ENCODE measurements at regions not wholly inside any gene's neighbourhood (a gene's known extent, or its start where the extent isn't known, plus 50 kb on each side); places are given as distances from the start of the nearest gene placed in this dataset.
A peak's percentile ranks its signal among the peaks of the same experiment; 100 is the strongest.
"Not testable (repeated sequence)": the region's sequence is repeated elsewhere in the genome, so short reads cannot be mapped to it uniquely, and the experiment has no call there.

DNA sequence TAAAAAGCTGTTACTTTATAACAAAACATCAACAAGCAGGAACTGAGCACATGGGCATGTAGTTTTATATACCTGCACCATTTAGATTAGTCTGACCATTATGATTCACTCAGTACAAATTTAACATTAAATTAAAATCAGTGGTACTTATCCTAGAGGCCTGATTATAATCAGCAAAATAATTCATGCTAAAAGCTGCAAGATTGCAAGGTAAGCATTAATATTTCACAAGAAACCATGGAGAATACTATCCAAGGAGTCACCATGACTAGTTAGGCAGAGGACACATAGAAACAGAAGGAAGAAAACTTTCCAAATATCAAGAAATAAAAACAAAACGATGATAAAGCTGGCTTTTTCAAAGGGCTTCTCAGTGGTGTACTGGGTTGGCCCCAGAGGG lies 297.5 kb downstream of the KLF13 start:
- in situ Hi-C loops (cut with MboI; ENCODE audit: low pct_unique_long_range_greater_than_20kb in 2 of 9, low sequenced_read_pairs in 9 of 9, unreplicated experiment in 9 of 9); H3K27ac ChIP-seq; H3K4me1 ChIP-seq (replicated peaks in 1 of 2); H3K4me3 ChIP-seq; ATAC-seq (replicated peaks in 6 of 8): not testable (repeated sequence)
- WGBS, 10 experiments = 20 to 67% (median 67%) methylated on average over 1 of the region's 1 CpG; no CpG with 5 or more reads in 7 of the 10 experiments

DNA sequence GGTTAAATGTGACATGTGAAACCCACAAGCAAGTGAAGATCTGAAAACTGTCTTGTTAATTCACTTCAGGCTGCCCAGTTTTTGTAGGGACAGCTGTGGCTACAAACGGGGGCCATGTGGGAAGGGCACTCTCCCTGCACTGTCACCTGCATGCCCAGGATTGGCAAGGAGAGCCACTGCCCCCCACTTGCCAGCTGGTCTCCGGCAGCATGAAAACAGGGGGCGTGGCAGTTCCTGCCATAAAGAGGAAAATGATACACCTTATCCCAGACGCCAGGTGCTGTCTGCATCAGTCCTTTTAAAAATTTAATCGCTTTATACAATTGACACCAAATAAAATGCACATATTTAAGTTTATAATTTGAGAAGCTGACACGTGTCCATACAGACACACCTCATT lies 309.1 kb downstream of the KLF13 start:
- H3K4me3 ChIP-seq; H3K27ac ChIP-seq; H3K4me1 ChIP-seq (replicated peaks in 1 of 2); ATAC-seq (replicated peaks in 6 of 8); in situ Hi-C loops (cut with MboI; ENCODE audit: low pct_unique_long_range_greater_than_20kb in 2 of 9, low sequenced_read_pairs in 9 of 9, unreplicated experiment in 9 of 9): not testable (repeated sequence)
- 20 to 73% (median 40%) methylated on average over 1 to 3 of the region's 6 CpGs; no CpG with 5 or more reads in 7 of the 10 experiments for WGBS, 10 experiments

DNA sequence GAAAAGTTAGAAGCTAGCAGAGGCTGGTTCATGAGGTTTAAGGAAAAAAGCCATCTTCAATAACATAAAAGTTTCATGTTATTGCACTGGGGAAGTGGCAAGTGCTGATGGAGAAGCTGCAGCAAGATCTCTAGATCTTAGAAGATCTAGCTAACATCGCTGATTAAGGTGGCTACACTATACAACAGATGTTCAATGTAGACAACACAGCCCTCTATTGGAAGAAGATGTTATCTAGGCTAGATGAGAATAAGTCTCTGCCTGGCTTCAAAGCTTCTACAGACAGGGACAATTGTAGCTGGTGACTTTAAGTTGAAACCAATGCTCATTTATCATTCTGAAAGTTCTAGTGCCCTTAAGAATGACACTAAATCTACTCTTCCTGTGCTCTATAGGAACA lies 310.3 kb downstream of the KLF13 start:
- peak in 1 of 8 experiments; percentile 38 for ATAC-seq (replicated peaks in 6 of 8)
- H3K4me3 ChIP-seq; H3K27ac ChIP-seq; H3K4me1 ChIP-seq (replicated peaks in 1 of 2); in situ Hi-C loops (cut with MboI; ENCODE audit: low pct_unique_long_range_greater_than_20kb in 2 of 9, low sequenced_read_pairs in 9 of 9, unreplicated experiment in 9 of 9): not testable (repeated sequence)
- WGBS, 10 experiments = 40 to 100% (median 86%) methylated on average over 1 of the region's 1 CpG; no CpG with 5 or more reads in 5 of the 10 experiments

DNA sequence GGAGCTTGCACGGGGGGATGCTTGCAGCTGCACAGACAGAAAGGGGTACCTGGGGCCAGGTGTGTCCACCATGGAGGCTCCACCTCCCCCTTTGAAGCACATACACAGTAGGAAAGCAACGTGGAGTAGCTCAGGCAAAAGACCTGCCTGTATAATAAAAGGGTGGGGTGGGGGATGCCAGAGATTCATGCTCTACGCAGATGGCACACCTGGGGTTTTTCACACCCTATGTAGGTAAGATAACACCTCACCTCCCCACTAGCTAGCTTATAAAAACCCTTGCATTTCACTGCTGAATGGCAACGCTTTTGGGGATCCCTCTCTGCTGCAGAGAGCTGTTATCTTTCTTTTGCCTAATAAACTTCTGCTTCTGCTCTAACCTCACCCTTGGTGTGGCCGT lies 317.3 kb downstream of the KLF13 start:
- H3K27ac ChIP-seq; H3K4me3 ChIP-seq; in situ Hi-C loops (cut with MboI; ENCODE audit: low pct_unique_long_range_greater_than_20kb in 2 of 9, low sequenced_read_pairs in 9 of 9, unreplicated experiment in 9 of 9); ATAC-seq (replicated peaks in 6 of 8); H3K4me1 ChIP-seq (replicated peaks in 1 of 2): not testable (repeated sequence)
- 60% methylated on average over 1 of the region's 5 CpGs; no CpG with 5 or more reads in 9 of the 10 experiments for WGBS, 10 experiments

DNA sequence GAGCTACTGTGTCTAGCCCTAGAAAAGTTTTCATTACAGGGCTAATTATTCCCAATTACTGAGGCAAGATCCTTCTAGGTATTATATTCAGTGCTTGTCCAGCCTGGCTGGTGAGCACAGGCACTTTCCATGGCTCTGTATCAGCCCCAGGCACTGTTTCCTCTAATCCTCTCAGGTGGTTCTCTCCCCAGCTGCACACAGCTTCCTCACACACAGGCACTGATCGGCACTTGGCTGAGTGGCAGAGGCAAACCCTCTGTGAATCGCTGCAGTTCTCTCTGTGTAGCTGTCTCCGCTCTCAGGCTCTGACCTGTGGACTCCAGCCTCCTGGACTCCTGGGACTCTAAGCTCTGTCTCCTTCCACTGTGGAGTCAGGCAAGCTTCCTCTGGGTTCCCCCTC lies 318.1 kb downstream of the KLF13 start:
- in situ Hi-C loops (cut with MboI; ENCODE audit: low pct_unique_long_range_greater_than_20kb in 2 of 9, low sequenced_read_pairs in 9 of 9, unreplicated experiment in 9 of 9); H3K27ac ChIP-seq; H3K4me1 ChIP-seq (replicated peaks in 1 of 2); H3K4me3 ChIP-seq: not testable (repeated sequence)
- ATAC-seq (replicated peaks in 6 of 8) = peak in 1 of 8 experiments; percentile 53
- 45 to 80% methylated on average over 1 to 2 of the region's 3 CpGs; no CpG with 5 or more reads in 8 of the 10 experiments for WGBS, 10 experiments

DNA sequence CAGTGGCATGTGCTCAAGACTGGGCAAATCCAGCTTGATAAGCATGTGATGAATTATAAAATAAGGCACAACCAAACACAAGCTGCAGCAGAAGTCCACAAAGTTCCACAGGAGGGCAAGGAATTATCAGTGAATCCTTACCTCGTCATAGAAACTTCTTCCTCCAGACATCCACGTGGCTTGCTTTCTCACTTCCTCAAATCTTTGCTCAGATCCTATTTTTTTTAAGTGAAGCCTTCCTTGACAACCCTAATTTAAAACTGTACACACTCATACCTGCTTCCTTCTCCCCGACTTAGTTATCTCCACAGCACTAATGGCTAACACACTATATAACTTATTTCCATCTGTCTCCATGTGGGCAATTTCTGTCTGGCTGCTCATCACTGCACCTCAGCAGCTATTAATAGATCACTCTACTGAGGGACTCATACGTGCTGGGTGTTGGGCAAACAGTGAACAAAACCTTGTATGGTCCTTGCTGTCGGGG lies 320.7 kb downstream of the KLF13 start:
- ATAC-seq (replicated peaks in 6 of 8); H3K4me1 ChIP-seq (replicated peaks in 1 of 2); H3K27ac ChIP-seq; in situ Hi-C loops (cut with MboI; ENCODE audit: low pct_unique_long_range_greater_than_20kb in 2 of 9, low sequenced_read_pairs in 9 of 9, unreplicated experiment in 9 of 9); H3K4me3 ChIP-seq: not testable (repeated sequence)
- 40 to 80% methylated on average over 1 of the region's 5 CpGs; no CpG with 5 or more reads in 8 of the 10 experiments for WGBS, 10 experiments

DNA sequence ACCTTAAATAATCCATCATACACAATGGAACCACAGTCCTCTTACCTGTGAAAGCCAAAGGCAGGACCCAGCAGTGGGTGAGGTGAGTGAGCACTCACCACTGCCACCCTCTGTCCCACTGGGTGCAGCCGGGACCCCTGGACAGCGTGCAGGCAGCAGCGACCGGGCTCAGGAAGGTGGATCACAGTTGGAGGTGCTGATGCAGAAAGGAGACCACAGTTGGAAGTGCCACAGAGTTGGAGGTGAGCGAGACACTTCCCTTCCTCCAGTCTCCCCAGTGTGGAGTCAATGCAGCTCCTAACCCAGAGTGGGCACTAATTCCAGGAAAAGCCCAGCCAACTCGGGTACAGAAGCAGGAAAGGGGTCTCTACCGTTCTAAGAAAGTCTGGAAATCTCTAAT lies 323.0 kb downstream of the KLF13 start:
- not testable (repeated sequence) for H3K4me1 ChIP-seq (replicated peaks in 1 of 2); ATAC-seq (replicated peaks in 6 of 8); H3K27ac ChIP-seq; H3K4me3 ChIP-seq
- WGBS, 10 experiments = no CpG with 5 or more reads among the region's 7 CpGs
- in situ Hi-C loops (cut with MboI; ENCODE audit: low pct_unique_long_range_greater_than_20kb in 2 of 9, low sequenced_read_pairs in 9 of 9, unreplicated experiment in 9 of 9) = loop anchor here in 3 of 9 experiments (25.0 kb wide), 2 partner anchors 213 to 313 kb away; partner anchors contain the start of gene OTUD7A (in 2 of the 3)

DNA sequence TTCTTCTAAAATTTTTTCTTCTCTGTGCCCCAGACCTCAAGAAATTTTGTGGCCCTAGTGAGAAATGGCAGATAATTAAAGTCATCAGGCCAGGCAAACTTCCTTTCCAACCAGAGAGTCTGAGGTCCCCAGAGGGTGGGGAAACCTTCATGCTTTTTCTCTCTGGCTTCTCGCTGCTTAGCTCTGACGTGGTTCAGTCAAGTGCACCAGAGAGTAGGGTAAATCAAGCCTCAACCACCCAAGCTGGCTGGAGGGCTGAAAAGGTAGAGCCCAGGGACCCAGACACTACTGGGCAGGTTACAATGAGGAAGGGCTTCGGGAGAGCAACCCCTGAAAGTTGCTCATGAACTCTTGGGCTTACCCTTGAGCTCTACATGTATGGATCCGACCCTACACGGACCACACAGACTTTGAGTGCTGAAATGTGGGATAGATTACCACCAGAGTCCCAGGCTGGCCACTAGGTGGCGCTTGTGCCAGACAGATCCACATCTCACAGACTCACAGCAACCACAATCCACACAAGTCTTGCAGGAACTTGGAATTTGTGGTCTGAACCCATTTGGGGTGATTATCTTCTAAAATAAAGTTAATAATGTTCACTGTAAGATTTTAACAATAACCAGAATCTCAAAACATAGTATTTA lies 323.5 kb downstream of the KLF13 start:
- WGBS, 10 experiments = no CpG with 5 or more reads among the region's 6 CpGs
- ATAC-seq (replicated peaks in 6 of 8) = peak in 7 of 8 experiments; percentile 48 to 91 (median 74)
- in situ Hi-C loops (cut with MboI; ENCODE audit: low pct_unique_long_range_greater_than_20kb in 2 of 9, low sequenced_read_pairs in 9 of 9, unreplicated experiment in 9 of 9) = loop anchor here in 3 of 9 experiments (25.0 kb wide), 2 partner anchors 212 to 312 kb away; partner anchors contain the start of gene OTUD7A (in 2 of the 3)
- not testable (repeated sequence) for H3K4me1 ChIP-seq (replicated peaks in 1 of 2); H3K4me3 ChIP-seq; H3K27ac ChIP-seq

DNA sequence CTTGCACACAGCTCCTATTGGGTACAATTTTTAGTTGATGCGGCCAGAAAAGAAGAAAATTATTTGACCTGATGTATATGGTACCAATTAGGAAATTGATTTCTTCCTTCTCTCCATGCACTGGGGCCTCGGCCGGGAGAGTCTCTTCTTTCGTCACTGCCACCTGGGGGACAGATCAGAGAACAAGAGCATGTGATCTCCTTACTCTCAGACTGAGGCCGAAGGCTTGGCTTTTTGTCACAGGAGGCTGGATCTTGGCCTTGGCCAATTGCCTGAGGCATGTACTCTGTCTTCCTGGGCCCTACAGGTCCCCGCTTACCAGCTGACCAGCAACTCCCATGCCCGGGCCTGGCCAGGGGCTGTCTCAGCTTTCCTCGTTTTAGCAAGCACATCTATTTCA lies 330.3 kb downstream of the KLF13 start:
- not testable (repeated sequence) for H3K4me3 ChIP-seq; ATAC-seq (replicated peaks in 6 of 8); H3K27ac ChIP-seq; H3K4me1 ChIP-seq (replicated peaks in 1 of 2)
- WGBS, 10 experiments = 60 to 100% methylated on average over 1 to 2 of the region's 8 CpGs; no CpG with 5 or more reads in 8 of the 10 experiments
- in situ Hi-C loops (cut with MboI; ENCODE audit: low pct_unique_long_range_greater_than_20kb in 2 of 9, low sequenced_read_pairs in 9 of 9, unreplicated experiment in 9 of 9) = loop anchor here in 3 of 9 experiments (25.0 kb wide), 2 partner anchors 205 to 305 kb away; partner anchors contain the start of gene OTUD7A (in 2 of the 3)

DNA sequence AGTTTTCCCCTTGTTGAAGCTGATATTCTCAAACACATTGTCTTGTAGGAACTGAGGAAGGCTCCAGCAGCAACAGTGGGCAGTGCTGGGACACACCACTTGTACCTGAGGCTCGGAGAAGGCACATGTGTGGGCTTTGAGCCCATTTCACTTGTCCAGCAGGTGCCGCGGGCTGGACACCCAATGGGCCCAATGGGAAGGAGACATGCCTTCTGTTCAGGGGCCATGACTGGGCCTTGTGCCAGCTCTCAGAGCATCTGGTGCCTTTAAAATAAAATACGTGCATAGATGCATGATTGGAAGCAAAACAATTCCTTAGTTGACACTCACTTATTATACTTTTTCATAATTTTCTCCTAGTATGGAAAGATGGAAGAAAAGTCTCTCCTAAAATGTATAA lies 334.2 kb downstream of the KLF13 start:
- no peaks in the 10 kb centered on the region for H3K4me1 ChIP-seq (replicated peaks in 1 of 2)
- 14 to 100% (median 92%) methylated on average over 1 to 3 of the region's 4 CpGs; no CpG with 5 or more reads in 4 of the 10 experiments for WGBS, 10 experiments
- ATAC-seq (replicated peaks in 6 of 8) = peak in 2 of 8 experiments; percentile 33 to 63
- in situ Hi-C loops (cut with MboI; ENCODE audit: low pct_unique_long_range_greater_than_20kb in 2 of 9, low sequenced_read_pairs in 9 of 9, unreplicated experiment in 9 of 9) = loop anchor here in 3 of 9 experiments (25.0 kb wide), 2 partner anchors 201 to 301 kb away; partner anchors contain the start of gene OTUD7A (in 2 of the 3)
- no peak overlapping the region for H3K27ac ChIP-seq
- H3K4me3 ChIP-seq = no peak overlapping the region

DNA sequence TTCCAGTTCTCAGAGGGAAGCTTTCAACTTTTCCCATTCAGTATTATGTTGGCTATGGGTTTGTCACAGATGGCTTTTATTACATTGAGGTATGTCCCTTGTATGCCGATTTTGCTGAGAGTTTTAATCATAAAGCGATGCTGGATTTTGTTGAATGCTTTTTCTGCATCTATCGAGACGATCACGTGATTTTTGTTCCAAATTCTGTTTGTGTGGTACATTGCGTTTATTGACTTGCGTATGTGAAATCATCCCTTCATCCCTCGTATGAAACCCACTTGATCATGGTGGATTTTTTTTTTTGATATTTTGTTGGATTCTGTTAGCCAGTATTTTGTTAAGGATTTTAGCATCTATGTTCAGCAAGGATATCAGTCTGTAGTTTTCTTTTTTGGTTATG lies 339.1 kb downstream of the KLF13 start:
- WGBS, 10 experiments = 61 to 98% (median 91%) methylated on average over 6 to 8 of the region's 8 CpGs
- not testable (repeated sequence) for H3K4me1 ChIP-seq (replicated peaks in 1 of 2); H3K4me3 ChIP-seq; ATAC-seq (replicated peaks in 6 of 8); H3K27ac ChIP-seq
- in situ Hi-C loops (cut with MboI; ENCODE audit: low pct_unique_long_range_greater_than_20kb in 2 of 9, low sequenced_read_pairs in 9 of 9, unreplicated experiment in 9 of 9) = loop anchor here in 3 of 9 experiments (25.0 kb wide), 2 partner anchors 197 to 297 kb away; partner anchors contain the start of gene OTUD7A (in 2 of the 3)

DNA sequence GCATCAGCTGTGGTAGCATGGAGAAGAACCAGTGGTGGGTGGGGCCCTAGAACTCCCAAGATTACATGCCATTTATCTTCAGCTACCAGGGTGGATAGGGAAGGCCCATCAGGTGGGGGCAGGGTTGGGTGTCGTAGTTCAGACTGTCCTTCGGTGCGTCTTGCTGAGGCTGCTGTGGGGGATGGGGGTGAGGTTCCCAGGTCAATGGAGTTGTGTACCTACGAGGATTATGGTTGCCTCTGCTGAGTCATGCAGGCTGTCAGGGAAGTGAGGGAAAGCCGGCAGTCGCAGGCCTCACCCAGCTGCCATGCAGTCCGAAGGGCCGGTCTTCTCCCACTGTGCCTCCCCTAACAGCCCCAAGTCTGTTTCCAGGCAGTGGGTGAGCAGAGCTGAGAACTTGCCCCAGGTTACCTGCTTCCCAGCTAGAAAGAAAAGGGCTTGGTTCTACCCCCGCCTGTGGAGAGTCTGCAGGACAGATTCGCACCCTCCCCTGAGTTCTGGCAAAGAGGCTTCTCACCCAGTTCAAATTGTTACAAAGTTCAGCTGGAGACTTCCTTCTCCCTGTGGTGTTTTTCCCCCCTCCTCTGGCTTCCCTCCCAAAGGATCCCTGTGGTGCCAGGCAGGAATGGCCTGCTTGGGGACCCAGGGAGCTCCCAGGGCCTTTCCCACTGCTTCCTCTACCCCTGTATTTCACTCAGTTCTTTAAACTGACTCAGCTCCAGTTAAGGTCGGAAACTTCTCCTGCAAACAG lies 342.7 kb downstream of the KLF13 start:
- in situ Hi-C loops (cut with MboI; ENCODE audit: low pct_unique_long_range_greater_than_20kb in 2 of 9, low sequenced_read_pairs in 9 of 9, unreplicated experiment in 9 of 9) = loop anchor here in 3 of 9 experiments (25.0 kb wide), 2 partner anchors 193 to 293 kb away; partner anchors contain the start of gene OTUD7A (in 2 of the 3)
- not testable (repeated sequence) for H3K4me1 ChIP-seq (replicated peaks in 1 of 2); ATAC-seq (replicated peaks in 6 of 8); H3K4me3 ChIP-seq; H3K27ac ChIP-seq
- 100% methylated on average over 1 to 5 of the region's 11 CpGs; no CpG with 5 or more reads in 7 of the 10 experiments for WGBS, 10 experiments

DNA sequence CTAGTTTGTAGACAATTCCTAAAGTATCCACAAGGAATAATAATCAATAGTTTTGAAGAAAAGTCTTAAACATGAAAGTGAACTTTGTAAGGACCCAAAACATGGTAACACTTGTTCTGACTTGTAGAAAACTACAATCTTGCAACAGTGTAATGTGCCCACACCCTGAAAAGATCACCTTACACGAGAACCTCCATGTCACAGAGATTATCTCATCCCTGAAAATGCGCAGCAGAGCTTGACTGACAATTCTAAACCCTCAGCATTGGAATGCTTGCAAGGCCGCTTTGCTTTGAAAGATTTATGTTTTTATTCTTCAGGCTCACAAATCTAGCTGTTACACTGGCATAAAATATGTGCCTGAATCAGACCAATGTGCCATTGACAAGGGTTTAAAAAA lies 346.6 kb downstream of the KLF13 start:
- WGBS, 10 experiments = 4 to 94% (median 76%) methylated on average over 1 to 3 of the region's 3 CpGs; no CpG with 5 or more reads in 2 of the 10 experiments

More for the DNA sequence above, 346.6 kb downstream of the KLF13 start:
- ATAC-seq (replicated peaks in 6 of 8) = peak in 2 of 8 experiments; percentile 56 to 61
- not testable (repeated sequence) for H3K4me1 ChIP-seq (replicated peaks in 1 of 2); H3K4me3 ChIP-seq; H3K27ac ChIP-seq
- in situ Hi-C loops (cut with MboI; ENCODE audit: low pct_unique_long_range_greater_than_20kb in 2 of 9, low sequenced_read_pairs in 9 of 9, unreplicated experiment in 9 of 9) = loop anchor here in 3 of 9 experiments (25.0 kb wide), 2 partner anchors 189 to 289 kb away; partner anchors contain the start of gene OTUD7A (in 2 of the 3)

Measured in motor neuron (in vitro differentiated cells).